ENCODE measurements at regions not wholly inside any gene's neighbourhood (a gene's known extent, or its start where the extent isn't known, plus 50 kb on each side); places are given as distances from the start of the nearest gene placed in this dataset.

DNA sequence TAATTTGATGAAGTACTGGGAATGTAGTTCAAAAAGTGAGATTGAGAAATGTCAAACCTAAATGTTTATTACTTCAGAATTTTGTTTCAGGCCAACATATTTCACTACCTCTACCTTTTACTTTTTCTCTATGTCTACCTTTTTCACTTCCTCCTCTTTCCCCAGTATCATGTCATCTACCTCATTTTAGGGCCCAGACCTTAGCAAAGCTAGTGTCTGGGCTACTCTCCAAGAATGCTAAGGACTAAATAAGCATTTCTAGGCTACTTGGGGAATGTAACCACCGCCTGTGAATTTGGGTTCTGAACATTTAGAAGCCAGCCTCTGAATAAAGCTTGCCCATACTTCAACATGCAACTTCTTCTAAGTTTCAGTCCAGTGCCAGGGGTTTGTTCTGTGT lies 330.4 kb downstream of the SLC4A3 start:
- TF ChIP-seq, protein P1, sequence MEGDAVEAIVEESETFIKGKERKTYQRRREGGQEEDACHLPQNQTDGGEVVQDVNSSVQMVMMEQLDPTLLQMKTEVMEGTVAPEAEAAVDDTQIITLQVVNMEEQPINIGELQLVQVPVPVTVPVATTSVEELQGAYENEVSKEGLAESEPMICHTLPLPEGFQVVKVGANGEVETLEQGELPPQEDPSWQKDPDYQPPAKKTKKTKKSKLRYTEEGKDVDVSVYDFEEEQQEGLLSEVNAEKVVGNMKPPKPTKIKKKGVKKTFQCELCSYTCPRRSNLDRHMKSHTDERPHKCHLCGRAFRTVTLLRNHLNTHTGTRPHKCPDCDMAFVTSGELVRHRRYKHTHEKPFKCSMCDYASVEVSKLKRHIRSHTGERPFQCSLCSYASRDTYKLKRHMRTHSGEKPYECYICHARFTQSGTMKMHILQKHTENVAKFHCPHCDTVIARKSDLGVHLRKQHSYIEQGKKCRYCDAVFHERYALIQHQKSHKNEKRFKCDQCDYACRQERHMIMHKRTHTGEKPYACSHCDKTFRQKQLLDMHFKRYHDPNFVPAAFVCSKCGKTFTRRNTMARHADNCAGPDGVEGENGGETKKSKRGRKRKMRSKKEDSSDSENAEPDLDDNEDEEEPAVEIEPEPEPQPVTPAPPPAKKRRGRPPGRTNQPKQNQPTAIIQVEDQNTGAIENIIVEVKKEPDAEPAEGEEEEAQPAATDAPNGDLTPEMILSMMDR (conservative IDR thresholded peaks at IDR 0.05; ENCODE audit: low read depth, low read length) = no peak
- DNase-seq (ENCODE audit: low read depth) = no peak
- H3K4me3 ChIP-seq (ENCODE audit: low read length) = no peak overlapping the region

DNA sequence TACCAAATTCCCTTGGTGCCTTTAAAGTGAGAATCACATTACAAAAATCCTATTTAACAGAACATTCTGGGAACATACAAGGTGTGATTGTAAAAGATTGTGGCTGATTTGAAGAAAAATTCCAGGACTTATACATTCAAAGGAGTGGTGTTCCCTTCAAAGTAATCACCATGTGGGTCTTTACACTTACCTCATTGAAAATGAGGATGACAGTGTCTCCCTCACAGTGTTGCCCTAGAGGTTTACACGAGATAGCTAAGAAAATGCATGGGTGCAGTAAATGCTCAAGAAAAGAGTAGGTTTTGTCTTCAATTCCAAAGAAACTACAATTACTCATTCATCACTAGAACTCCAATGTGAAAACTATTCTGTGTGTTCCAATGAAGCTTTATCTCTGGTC lies 331.5 kb downstream of the SLC4A3 start:
- TF ChIP-seq, protein P1 (conservative IDR thresholded peaks at IDR 0.05; ENCODE audit: low read depth, low read length) = no peak
- H3K4me3 ChIP-seq (ENCODE audit: low read length) = no peak overlapping the region
- DNase-seq (ENCODE audit: low read depth) = no peak

DNA sequence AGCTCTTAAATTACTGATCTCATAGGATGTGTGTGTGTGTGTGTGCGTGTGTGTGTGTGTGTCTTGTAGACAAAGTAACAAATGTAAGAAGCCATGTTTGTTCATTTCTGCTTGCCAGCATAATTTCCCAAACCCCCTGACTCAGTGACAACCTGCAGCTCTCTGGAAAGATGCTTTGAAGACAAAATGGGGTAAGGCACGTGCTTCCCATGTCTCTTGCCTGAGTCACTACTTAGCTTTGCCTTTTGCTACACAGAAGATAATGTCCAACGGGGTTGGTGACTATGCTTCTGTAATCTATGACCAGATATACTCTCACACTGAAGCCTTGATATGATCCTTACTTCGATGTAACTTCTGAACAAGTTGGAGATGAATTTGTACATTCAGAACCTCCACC lies 332.0 kb downstream of the SLC4A3 start:
- TF ChIP-seq, protein P1 (conservative IDR thresholded peaks at IDR 0.05; ENCODE audit: low read depth, low read length) = no peak

DNA sequence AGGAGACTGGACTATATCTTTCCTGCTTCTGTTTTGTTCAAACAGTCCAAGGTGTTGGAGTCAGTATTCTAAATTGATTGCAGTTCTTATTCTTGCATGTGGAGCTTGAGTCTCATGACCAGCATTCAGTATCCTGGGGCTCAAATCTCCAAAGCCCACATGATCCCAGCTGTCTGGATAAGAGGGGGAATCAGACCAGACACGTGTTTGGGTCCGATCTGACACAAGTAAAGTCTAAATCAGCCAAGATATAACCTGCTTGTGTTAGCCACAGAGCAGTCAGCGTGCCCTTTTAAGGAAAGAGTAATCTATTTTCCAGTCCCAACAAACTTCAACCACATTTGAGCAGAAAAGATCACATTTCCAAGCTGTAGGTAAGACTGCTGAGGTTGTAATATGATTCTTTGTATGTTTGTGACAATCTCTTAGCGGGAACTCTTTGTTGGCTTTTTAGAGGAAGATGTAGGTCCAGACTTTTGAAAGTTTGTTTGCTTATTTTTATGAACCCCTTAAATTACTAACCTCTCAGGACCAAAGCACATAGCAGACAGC lies 334.6 kb downstream of the SLC4A3 start:
- TF ChIP-seq, protein P1 (conservative IDR thresholded peaks at IDR 0.05; ENCODE audit: low read depth, low read length) = no peak
- H3K4me3 ChIP-seq (ENCODE audit: low read length) = no peak overlapping the region
- no peak for DNase-seq (ENCODE audit: low read depth)

More for the DNA sequence above, 332.0 kb downstream of the SLC4A3 start:
- no peak for DNase-seq (ENCODE audit: low read depth)
- no peak overlapping the region for H3K4me3 ChIP-seq (ENCODE audit: low read length)

DNA sequence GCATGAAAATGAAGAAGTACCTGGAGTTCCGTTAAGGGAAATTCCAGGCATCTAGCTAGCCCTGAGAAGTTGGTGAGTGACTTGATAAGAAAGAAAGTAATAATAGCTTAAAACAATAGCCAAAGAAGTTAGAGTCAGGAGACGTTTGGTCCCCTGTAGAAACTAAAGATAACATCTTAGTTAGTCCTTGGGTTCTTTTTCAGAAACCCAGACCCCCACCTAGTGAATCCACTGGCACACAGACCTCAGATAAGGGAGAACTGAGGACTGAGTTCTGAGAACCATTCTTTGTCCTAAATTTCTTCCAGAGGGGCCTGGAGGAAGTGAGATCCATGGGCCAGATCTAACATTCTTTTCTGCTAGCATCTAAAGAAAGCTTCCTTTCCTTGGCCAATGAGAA lies 335.4 kb downstream of the SLC4A3 start:
- no peak for DNase-seq (ENCODE audit: low read depth)
- TF ChIP-seq, protein P1 (conservative IDR thresholded peaks at IDR 0.05; ENCODE audit: low read depth, low read length) = no peak
- no peak overlapping the region for H3K4me3 ChIP-seq (ENCODE audit: low read length)

DNA sequence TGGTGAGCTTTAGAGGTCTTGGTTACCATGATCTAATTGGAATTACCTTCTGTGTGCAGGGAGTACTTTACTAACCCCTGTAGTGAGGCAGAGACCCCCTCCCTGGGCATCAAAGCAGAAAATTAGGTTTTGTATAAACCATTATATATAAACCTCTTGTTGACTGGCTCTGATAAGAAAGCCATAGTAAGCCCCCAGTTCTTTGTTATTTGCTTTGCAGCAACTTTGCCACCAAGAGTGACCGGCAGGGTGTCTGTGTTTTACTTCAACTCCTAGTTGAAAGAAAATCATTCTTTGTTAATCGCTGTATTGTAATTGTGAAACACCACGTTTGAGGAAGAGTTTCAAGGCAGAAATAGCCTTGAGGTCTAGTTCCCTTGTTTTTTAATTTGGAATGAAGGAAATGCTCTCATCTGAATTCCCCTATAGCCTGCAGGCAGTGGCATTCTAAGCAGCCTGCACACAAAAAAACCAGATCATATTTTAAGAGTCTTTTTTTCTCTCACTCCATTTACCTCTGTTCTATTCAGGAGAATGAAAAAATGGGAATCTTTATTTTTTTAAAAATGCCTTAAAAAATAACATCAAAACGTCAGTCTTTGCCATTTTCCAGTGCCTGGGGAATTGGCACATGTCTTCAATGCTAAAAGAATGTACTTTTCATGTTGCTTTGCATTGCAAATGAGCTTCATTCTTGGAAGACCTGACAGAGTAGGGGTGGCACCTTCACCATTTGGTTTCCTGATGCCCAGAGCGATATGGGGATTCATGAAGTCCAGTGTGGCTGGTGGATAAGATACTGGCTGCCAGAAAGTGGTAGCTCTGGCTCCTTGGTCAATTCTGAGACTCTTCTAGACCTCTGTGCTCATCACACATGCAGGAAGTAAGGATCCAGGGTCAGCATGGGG lies 338.1 kb downstream of the SLC4A3 start:
- no peak for DNase-seq (ENCODE audit: low read depth)

More for the DNA sequence above, 338.1 kb downstream of the SLC4A3 start:
- TF ChIP-seq, protein P1 (conservative IDR thresholded peaks at IDR 0.05; ENCODE audit: low read depth, low read length) = no peak
- no peak overlapping the region for H3K4me3 ChIP-seq (ENCODE audit: low read length)
